Right lobe of liver (tissue), 6 donors: ENCODE measurements at regions not wholly inside any gene's neighbourhood (a gene's known extent, or its start where the extent isn't known, plus 50 kb on each side); places are given as distances from the start of the nearest gene placed in this dataset.

Experiments
- ATAC-seq, 4 donors: fragments of 200-7000 bp; cut with Tn5 transposase; one replicate each; pipeline ENCODE4 v1.9.1; 2020; ENCODE audit warnings: mild to moderate bottlenecking in 4 of 4, moderate library complexity in 4 of 4
- DNase-seq, 3 donors: peaks; one replicate each; pipeline ENCODE4 v3.0.0-alpha.2; 2020
- H3K27ac ChIP-seq, 3 donors: fragments of 200-600 bp; one replicate each; pipeline ENCODE4 v1.8.0; 2022
- H3K27me3 ChIP-seq, 2 donors: fragments of 200-600 bp; one replicate each; pipeline ENCODE4 v1.8.0; 2022
- H3K36me3 ChIP-seq, 4 donors: fragments of 200-600 bp; sonication (generic) in 1 of 4; one replicate each; pipeline versions ENCODE4 v1.5.1 to v1.8.0; 2017 to 2022; ENCODE audit warnings: control low read depth in 1 of 4
- H3K4me1 ChIP-seq, 4 donors: fragments of 200-600 bp; sonication (generic) in 1 of 4; one replicate each; pipeline versions ENCODE4 v1.5.1 to v1.8.0; 2017 to 2022; ENCODE audit warnings: control low read depth in 1 of 4
- H3K4me3 ChIP-seq, 3 donors: fragments of 200-600 bp; one replicate each; pipeline ENCODE4 v1.8.0; 2022
- H3K9me3 ChIP-seq, 4 donors: fragments of 200-600 bp; sonication (generic) in 1 of 4; one replicate each; pipeline versions ENCODE4 v1.5.1 to v1.8.0; 2017 to 2022; ENCODE audit warnings: control low read depth in 1 of 4
- CTCF ChIP-seq, 4 donors: fragments of 200-600 bp in 3 of 4; fragments of 450-650 bp in 1 of 4; IDR thresholded peaks; one replicate each; pipeline versions ENCODE4 v1.5.1 to v1.8.0; 2016 to 2022; ENCODE audit warnings: antibody characterized with exemption in 4 of 4, mild to moderate bottlenecking in 2 of 4
- POLR2A ChIP-seq: fragments of 450-650 bp; IDR thresholded peaks from one replicate; pipeline ENCODE4 v1.6.1; 2017; ENCODE audit warnings: antibody characterized with exemption, mild to moderate bottlenecking
- WGBS: methylation state at CpG from one replicate; pipeline ENCODE4 v1.1.6; 2018; ENCODE audit warnings: low coverage, low lambda C conversion rate; ENCODE audit not compliant: insufficient coverage; ENCODE audit errors: missing lambda C conversion rate; 5-methylcytosine and 5-hydroxymethylcytosine counted together
- intact Hi-C, 2 donors: fragments of 100-400 bp; cut with DNase I; formaldehyde crosslinking; loops; one replicate each; pipeline versions ENCODE4 v1.11.2 to v1.14.1; 2022
- donor health status: DM: no; HTN: yes; CAD: no.
- donor health status: DM: no; HTN: no; CAD: no.
- donor health status: DM: no; HTN: no; CAD: no.
- donor health status: DM: no; HTN: yes; CAD: no.
- donor health status: DM: no; HTN: yes; CAD: no.

DNA sequence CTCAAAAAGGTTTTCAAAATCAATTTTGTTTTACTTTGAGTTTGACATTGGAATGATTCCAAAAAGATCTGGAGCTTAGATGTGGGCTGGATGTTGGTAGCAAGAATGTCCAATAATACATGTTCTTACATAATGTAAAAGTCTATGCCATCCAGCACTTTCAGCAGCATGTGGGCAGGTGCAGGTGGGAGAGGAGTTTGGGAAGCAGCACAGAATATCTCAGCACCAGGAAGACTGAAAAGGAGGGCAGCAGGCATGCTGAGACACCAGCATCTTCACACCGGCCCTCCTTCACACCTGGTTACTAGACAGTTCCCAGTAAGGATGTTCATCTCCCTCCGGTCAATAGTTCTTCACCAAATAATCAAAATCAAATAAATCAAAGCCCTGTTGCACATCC lies 166.6 kb downstream of the ZBTB18 start:
- H3K36me3 ChIP-seq, result no peaks in the 10 kb centered on the region
- WGBS, result 100% methylated on average over 2 of the region's 2 CpGs
- ATAC-seq, result no peak

DNA sequence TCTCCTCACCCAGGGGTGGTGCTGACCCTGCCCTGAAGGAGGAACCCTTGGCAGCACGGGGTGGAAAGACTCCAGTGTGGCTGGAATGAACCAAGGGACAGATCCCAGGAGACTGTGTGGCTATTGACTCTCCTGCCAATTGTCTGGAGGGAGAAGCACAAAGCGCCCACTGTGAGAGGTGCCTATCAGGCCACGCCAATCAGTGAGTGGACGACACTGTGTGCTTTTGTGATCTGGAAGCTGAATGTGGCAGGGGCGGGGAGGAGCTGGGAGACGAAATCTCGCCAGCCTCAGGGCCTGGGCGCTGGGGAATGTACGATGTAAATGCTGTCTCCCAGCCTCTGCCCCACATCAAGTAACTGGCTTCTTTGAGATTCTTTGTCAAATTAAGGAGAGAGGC lies 167.1 kb downstream of the ZBTB18 start:
- peak in 1 of 3 donors; percentile 40 for DNase-seq
- Histone ChIP-seq H3K9me3 (no peaks in the 10 kb centered on the region), H3K4me3 (no peak overlapping the region), H3K4me1 (no peaks in the 10 kb centered on the region), H3K27ac (no peak overlapping the region), H3K27me3 (no peaks in the 10 kb centered on the region), H3K36me3 (no peaks in the 10 kb centered on the region)
- TF ChIP-seq POLR2A, result no peak
- no peak for TF ChIP-seq CTCF (IDR thresholded peaks at IDR 0.05)
- 75% methylated on average over 8 of the region's 9 CpGs for WGBS
- intact Hi-C loops, result no loop called here
- no peak for ATAC-seq

More for the DNA sequence above, 166.6 kb downstream of the ZBTB18 start:
- Histone ChIP-seq H3K27me3 (no peaks in the 10 kb centered on the region), H3K4me1 (no peaks in the 10 kb centered on the region), H3K4me3 (no peak overlapping the region), H3K9me3 (no peaks in the 10 kb centered on the region), H3K27ac (no peak overlapping the region)
- DNase-seq, result peak in 1 of 3 donors; percentile 23
- intact Hi-C loops, result no loop called here
- no peak for TF ChIP-seq CTCF (IDR thresholded peaks at IDR 0.05)
- no peak for TF ChIP-seq POLR2A

DNA sequence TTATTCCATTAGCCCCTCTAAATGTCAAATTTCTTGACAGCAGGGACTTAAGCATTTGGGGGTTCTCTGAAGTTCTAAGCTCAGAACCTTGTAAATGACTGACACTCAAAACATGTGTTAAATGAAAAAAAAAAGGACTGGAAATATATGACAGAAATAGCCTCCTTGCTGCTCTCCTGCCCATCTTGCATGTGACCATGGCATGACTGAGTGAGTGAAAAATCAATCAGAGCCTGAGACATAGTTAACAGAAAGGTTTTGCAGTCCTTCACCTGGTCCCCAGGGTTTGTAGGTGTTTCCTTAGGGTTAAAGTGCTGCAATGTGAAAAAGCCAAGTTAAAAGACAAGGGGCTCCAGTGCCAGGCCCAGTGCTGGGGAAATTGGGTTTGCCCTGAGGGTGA lies 168.1 kb downstream of the ZBTB18 start:
- intact Hi-C loops, result no loop called here
- Histone ChIP-seq H3K27ac (no peak overlapping the region), H3K27me3 (no peaks in the 10 kb centered on the region), H3K36me3 (no peaks in the 10 kb centered on the region), H3K4me3 (no peak overlapping the region), H3K4me1 (no peaks in the 10 kb centered on the region), H3K9me3 (no peaks in the 10 kb centered on the region)
- ATAC-seq (no peak), DNase-seq (no peak)
- TF ChIP-seq POLR2A (no peak), CTCF (IDR thresholded peaks at IDR 0.05) (no peak)

DNA sequence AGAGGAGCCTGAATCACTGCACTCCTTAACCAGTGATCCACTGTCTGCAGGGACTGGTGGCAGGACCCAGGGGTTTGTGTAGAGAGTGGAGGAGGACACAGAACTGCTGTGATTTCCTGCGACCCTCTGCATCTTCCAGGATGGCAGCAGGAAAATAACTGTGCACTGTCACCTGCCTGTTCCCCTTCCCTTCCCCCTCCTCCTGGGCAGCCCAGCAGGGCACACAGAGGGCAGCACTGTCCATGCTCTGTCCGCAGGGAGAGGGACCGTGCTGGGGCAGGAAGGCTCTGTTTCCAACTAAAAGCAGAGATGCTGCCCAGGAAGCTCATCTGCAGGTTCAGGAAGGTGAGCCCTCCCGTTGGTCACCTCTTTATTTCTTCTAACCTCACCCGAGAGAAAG lies 168.7 kb downstream of the ZBTB18 start:
- WGBS, result 52% methylated on average over 3 of the region's 5 CpGs
- H3K4me3 ChIP-seq, result no peak overlapping the region

More for the DNA sequence above, 168.7 kb downstream of the ZBTB18 start:
- DNase-seq (peak in 1 of 3 donors; percentile 42), ATAC-seq (no peak)
- intact Hi-C loops, result no loop called here
- no peak overlapping the region for H3K27ac ChIP-seq
- H3K36me3 ChIP-seq, result no peaks in the 10 kb centered on the region
- H3K4me1 ChIP-seq, result no peaks in the 10 kb centered on the region
- TF ChIP-seq POLR2A, result no peak
- TF ChIP-seq CTCF (IDR thresholded peaks at IDR 0.05), result no peak
- no peaks in the 10 kb centered on the region for H3K27me3 ChIP-seq
- H3K9me3 ChIP-seq, result no peaks in the 10 kb centered on the region
